ENCODE measurements at regions not wholly inside any gene's neighbourhood (a gene's known extent, or its start where the extent isn't known, plus 50 kb on each side); places are given as distances from the start of the nearest gene placed in this dataset.

GRCh38 chr6:21749754-21750153, 156.2 kb downstream of the SOX4 start:
- no peak for DNase-seq (ENCODE audit: low spot score)
- TF ChIP-seq YY1 (IDR thresholded peaks at IDR 0.05), result no peak
- TF ChIP-seq REST (IDR thresholded peaks at IDR 0.05), result no peak
- no peak for TF ChIP-seq ZBTB33 (IDR thresholded peaks at IDR 0.05)
- no peak for TF ChIP-seq SP1 (IDR thresholded peaks at IDR 0.05)
- no peak for TF ChIP-seq RAD21 (IDR thresholded peaks at IDR 0.05)
- TF ChIP-seq NR2F2 (IDR thresholded peaks at IDR 0.05), result no peak
- no peak for TF ChIP-seq CTCF (IDR thresholded peaks at IDR 0.05; ENCODE audit: low read depth, low read length, missing input control)
- TF ChIP-seq JUND (IDR thresholded peaks at IDR 0.05), result no peak
- no peak for TF ChIP-seq ATF3 (IDR thresholded peaks at IDR 0.05)
- TF ChIP-seq FOXA1 (IDR thresholded peaks at IDR 0.05), result no peak
- TF ChIP-seq RXRA (IDR thresholded peaks at IDR 0.05), result no peak
- TF ChIP-seq TAF1 (conservative IDR thresholded peaks at IDR 0.05), result no peak
- no peak for TF ChIP-seq HNF4G (IDR thresholded peaks at IDR 0.05)
- TF ChIP-seq EGR1 (IDR thresholded peaks at IDR 0.05; ENCODE audit: low read depth in 2 of 2), result no peak
- TF ChIP-seq HNF4A (conservative IDR thresholded peaks at IDR 0.05), result no peak

GRCh38 chr6:21750575-21750974, 157.0 kb downstream of the SOX4 start:
- TF ChIP-seq FOXA1 (IDR thresholded peaks at IDR 0.05), result no peak
- no peak for TF ChIP-seq ATF3 (IDR thresholded peaks at IDR 0.05)
- TF ChIP-seq HNF4G (IDR thresholded peaks at IDR 0.05), result no peak
- TF ChIP-seq HNF4A (conservative IDR thresholded peaks at IDR 0.05), result no peak
- TF ChIP-seq RXRA (IDR thresholded peaks at IDR 0.05), result no peak
- TF ChIP-seq ZBTB33 (IDR thresholded peaks at IDR 0.05), result no peak
- no peak for TF ChIP-seq MAX (IDR thresholded peaks at IDR 0.05)
- TF ChIP-seq REST (IDR thresholded peaks at IDR 0.05), result no peak
- no peak for TF ChIP-seq GABPA (IDR thresholded peaks at IDR 0.05 in 1 of 2, conservative IDR thresholded peaks at IDR 0.05 in 1 of 2)
- TF ChIP-seq YY1 (IDR thresholded peaks at IDR 0.05), result no peak
- no peak for TF ChIP-seq TAF1 (conservative IDR thresholded peaks at IDR 0.05)
- no peak for TF ChIP-seq NR2F2 (IDR thresholded peaks at IDR 0.05)
- TF ChIP-seq SP1 (IDR thresholded peaks at IDR 0.05), result no peak
- no peak for TF ChIP-seq EGR1 (IDR thresholded peaks at IDR 0.05; ENCODE audit: low read depth in 2 of 2)
- no peak for TF ChIP-seq RAD21 (IDR thresholded peaks at IDR 0.05)
- DNase-seq (ENCODE audit: low spot score), result no peak
- Histone ChIP-seq H3K36me3 (ENCODE audit: control insufficient read depth in 4 of 4, insufficient read depth in 3 of 4, low read depth in 1 of 4, low read length in 3 of 4) (no peaks in the 10 kb centered on the region), H3K4me1 (ENCODE audit: control insufficient read depth in 4 of 4, insufficient read depth in 4 of 4, low read length in 3 of 4) (no peaks in the 10 kb centered on the region), H3K27me3 (ENCODE audit: control insufficient read depth in 4 of 4, insufficient read depth in 4 of 4, low read length in 3 of 4) (no peaks in the 10 kb centered on the region), H3K27ac (ENCODE audit: low read depth in 1 of 2, low read length in 2 of 2) (no peak overlapping the region), H3K9ac (ENCODE audit: low read depth in 1 of 2, low read length in 2 of 2) (no peak overlapping the region), H3K4me3 (ENCODE audit: low read depth in 1 of 3, low read length in 3 of 3) (no peak overlapping the region), H3K9me3 (ENCODE audit: control insufficient read depth in 4 of 4, low read length in 3 of 4) (no peaks in the 10 kb centered on the region)
- WGBS, result 80% methylated on average over 1 of the region's 1 CpG

More at GRCh38 chr6:21749754-21750153, 156.2 kb downstream of the SOX4 start:
- 94% methylated on average over 2 of the region's 2 CpGs for WGBS
- no peak overlapping the region for H3K9ac ChIP-seq (ENCODE audit: low read depth in 1 of 2, low read length in 2 of 2)
- H3K4me1 ChIP-seq (ENCODE audit: control insufficient read depth in 4 of 4, insufficient read depth in 4 of 4, low read length in 3 of 4), result no peaks in the 10 kb centered on the region
- no peak overlapping the region for H3K27ac ChIP-seq (ENCODE audit: low read depth in 1 of 2, low read length in 2 of 2)
- no peaks in the 10 kb centered on the region for H3K27me3 ChIP-seq (ENCODE audit: control insufficient read depth in 4 of 4, insufficient read depth in 4 of 4, low read length in 3 of 4)
- no peaks in the 10 kb centered on the region for H3K36me3 ChIP-seq (ENCODE audit: control insufficient read depth in 4 of 4, insufficient read depth in 3 of 4, low read depth in 1 of 4, low read length in 3 of 4)
- no peaks in the 10 kb centered on the region for H3K9me3 ChIP-seq (ENCODE audit: control insufficient read depth in 4 of 4, low read length in 3 of 4)
- no peak overlapping the region for H3K4me3 ChIP-seq (ENCODE audit: low read depth in 1 of 3, low read length in 3 of 3)
